Spleen (tissue), 11 donors: ENCODE measurements at regions not wholly inside any gene's neighbourhood (a gene's known extent, or its start where the extent isn't known, plus 50 kb on each side); places are given as distances from the start of the nearest gene placed in this dataset.
"Not testable (repeated sequence)": the region's sequence is repeated elsewhere in the genome, so short reads cannot be mapped to it uniquely, and the experiment has no call there.

Source experiments
- DNase-seq: peaks from one replicate; pipeline ENCODE4 v3.0.0-alpha.2; 2020
- H3K27ac ChIP-seq, 8 donors: fragments of 200-600 bp; sonication (generic) in 7 of 8; 1 replicate in 4 of 8; 2 replicates in 4 of 8; pipeline versions ENCODE4 v1.5.0 to v1.8.0; 2016 to 2021; ENCODE audit warnings: inconsistent platforms in 4 of 8, mild to moderate bottlenecking in 4 of 8, moderate library complexity in 1 of 8
- H3K27me3 ChIP-seq, 7 donors: fragments of 200-600 bp; sonication (generic) in 6 of 7; replicated peaks in 1 of 7; 1 replicate in 4 of 7; 2 replicates in 3 of 7; pipeline versions ENCODE4 v1.5.0 to v1.8.0; 2016 to 2021; ENCODE audit warnings: inconsistent platforms in 3 of 7, mild to moderate bottlenecking in 1 of 7
- H3K36me3 ChIP-seq, 6 donors: fragments of 200-600 bp; sonication (generic) in 5 of 6; 1 replicate in 4 of 6; 2 replicates in 2 of 6; pipeline versions ENCODE4 v1.5.0 to v1.8.0; 2016 to 2021; ENCODE audit warnings: inconsistent platforms in 2 of 6
- H3K4me1 ChIP-seq, 6 donors: fragments of 200-600 bp; sonication (generic) in 5 of 6; 1 replicate in 3 of 6; 2 replicates in 3 of 6; pipeline versions ENCODE4 v1.5.0 to v1.8.0; 2016 to 2021; ENCODE audit warnings: inconsistent platforms in 3 of 6
- H3K4me3 ChIP-seq, 8 donors: fragments of 200-600 bp; sonication (generic) in 7 of 8; 1 replicate in 4 of 8; 2 replicates in 4 of 8; pipeline versions ENCODE4 v1.5.0 to v1.8.0; 2016 to 2021; ENCODE audit warnings: inconsistent platforms in 4 of 8, mild to moderate bottlenecking in 4 of 8, moderate library complexity in 2 of 8
- H3K9me3 ChIP-seq, 8 donors: fragments of 200-600 bp; sonication (generic) in 7 of 8; 1 replicate in 4 of 8; 2 replicates in 4 of 8; pipeline versions ENCODE4 v1.5.0 to v1.8.0; 2016 to 2021; ENCODE audit warnings: inconsistent platforms in 4 of 8
- POLR2A ChIP-seq, 3 donors: fragments of 450-650 bp; IDR thresholded peaks; one replicate each; pipeline ENCODE4 v1.5.1; 2017; ENCODE audit warnings: antibody characterized with exemption in 3 of 3, mild to moderate bottlenecking in 1 of 3
- POLR2AphosphoS5 ChIP-seq, 3 donors: sonication (generic); formaldehyde crosslinking; IDR thresholded peaks; one replicate each; pipeline ENCODE4 v1.5.1; 2017; ENCODE audit warnings: antibody characterized with exemption in 3 of 3
- WGBS, 5 donors: extraction: QIAGEN DNeasy Blood & Tissue Kit in 3 of 5; methylation state at CpG; one replicate each; pipeline versions ENCODE4 v1.1.5 to v1.1.7; 2013 to 2018; 5-methylcytosine and 5-hydroxymethylcytosine counted together
- intact Hi-C: fragments of 100-400 bp; cut with DNase I; formaldehyde crosslinking; loops from one replicate; pipeline ENCODE4 v1.15.0; 2023; ENCODE audit warnings: low total_unique reads
- TF ChIP-seq, protein P1 (sequence below), 11 experiments: fragments of 200-600 bp in 7 of 11; fragments of 450-650 bp in 4 of 11; sonication (generic) in 4 of 11; IDR thresholded peaks in 8 of 11; conservative IDR thresholded peaks in 3 of 11; 1 replicate in 7 of 11; 2 replicates in 4 of 11; pipeline versions ENCODE4 v1.4.0 to v1.8.0; 2016 to 2021; ENCODE audit warnings: antibody characterized with exemption in 11 of 11, inconsistent platforms in 4 of 11, mild to moderate bottlenecking in 1 of 11
- donor health status: healthy with polysubstance abuse.
- donor health status: DM: no; HTN: no; CAD: no; lungs with moderate emphysema.
- donor health status: DM: no; HTN: no; CAD: no.
- donor health status: Bipolar disorder and iron deficiency.
- donor health status: healthy.
- donor health status: DM: no; HTN: no; CAD: no.
- donor health status: DM: yes; HTN: yes; CAD: no.

DNA sequence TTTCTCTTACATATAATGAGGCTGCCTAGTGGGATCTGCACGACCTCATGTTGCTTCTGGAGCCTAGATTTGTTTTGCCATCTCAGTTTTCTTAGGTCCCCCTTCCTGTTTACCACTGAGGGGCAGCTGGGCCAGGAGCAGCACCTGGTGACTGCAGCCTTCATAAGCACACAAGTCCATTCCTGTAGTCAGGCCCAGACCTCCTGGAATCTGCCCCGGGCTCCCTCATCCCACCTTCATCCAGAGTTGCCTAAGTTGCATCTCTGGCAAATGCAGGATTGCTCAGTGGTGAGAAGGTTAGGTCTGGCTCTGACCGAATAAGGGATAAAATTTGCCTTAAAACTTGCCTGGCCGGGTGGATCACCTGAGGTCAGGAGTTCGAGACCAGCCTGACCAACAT, 117.3 kb downstream of the TNFRSF13B start:
- DNase-seq = peak; percentile 31
- intact Hi-C loops = not testable (repeated sequence)
- WGBS, 5 donors = 80 to 85% (median 84%) methylated on average over 5 of the region's 5 CpGs

DNA sequence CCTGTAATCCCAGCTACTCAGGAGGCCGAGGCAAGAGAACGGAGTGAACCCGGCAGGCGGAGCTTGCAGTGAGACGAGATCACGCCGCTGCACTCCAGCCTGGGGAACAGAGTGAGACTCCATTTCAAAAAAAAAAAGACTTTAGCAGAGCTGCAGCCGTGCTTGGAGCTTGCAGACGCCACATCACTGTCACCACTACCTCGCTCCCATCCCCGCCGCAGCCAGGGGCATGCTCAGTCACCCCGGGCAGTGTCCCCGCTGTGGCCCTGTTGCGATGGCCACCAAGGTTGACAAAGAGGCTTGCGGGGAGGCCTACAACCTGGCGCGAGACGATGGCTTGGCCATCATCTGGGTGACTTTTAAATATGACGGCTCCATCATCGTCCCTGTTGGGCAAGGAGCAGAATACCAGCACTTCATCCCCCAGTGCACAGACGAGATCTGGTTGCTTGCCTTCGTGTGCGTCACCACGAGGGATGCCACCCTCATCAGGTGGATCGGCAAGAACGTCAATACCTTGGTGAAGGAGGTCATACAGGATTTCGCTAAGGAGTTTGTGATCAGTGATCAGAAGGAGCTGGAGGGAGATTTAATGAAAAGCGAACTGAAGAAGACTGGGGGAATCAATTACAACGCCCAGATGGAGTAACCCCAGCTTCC, 118.1 kb downstream of the TNFRSF13B start:
- DNase-seq = peak; percentile 35
- peaks cover 0 to 6% (median 0%) of the 10 kb centered on the region in 7 donors for H3K27me3 ChIP-seq
- H3K4me3 ChIP-seq = no peak overlapping the region
- H3K9me3 ChIP-seq = no peaks in the 10 kb centered on the region
- H3K36me3 ChIP-seq = no peaks in the 10 kb centered on the region
- no peaks in the 10 kb centered on the region for H3K4me1 ChIP-seq
- no peak for TF ChIP-seq POLR2AphosphoS5 (IDR thresholded peaks at IDR 0.05)
- TF ChIP-seq POLR2A (IDR thresholded peaks at IDR 0.05) = no peak
- TF ChIP-seq, protein P1, sequence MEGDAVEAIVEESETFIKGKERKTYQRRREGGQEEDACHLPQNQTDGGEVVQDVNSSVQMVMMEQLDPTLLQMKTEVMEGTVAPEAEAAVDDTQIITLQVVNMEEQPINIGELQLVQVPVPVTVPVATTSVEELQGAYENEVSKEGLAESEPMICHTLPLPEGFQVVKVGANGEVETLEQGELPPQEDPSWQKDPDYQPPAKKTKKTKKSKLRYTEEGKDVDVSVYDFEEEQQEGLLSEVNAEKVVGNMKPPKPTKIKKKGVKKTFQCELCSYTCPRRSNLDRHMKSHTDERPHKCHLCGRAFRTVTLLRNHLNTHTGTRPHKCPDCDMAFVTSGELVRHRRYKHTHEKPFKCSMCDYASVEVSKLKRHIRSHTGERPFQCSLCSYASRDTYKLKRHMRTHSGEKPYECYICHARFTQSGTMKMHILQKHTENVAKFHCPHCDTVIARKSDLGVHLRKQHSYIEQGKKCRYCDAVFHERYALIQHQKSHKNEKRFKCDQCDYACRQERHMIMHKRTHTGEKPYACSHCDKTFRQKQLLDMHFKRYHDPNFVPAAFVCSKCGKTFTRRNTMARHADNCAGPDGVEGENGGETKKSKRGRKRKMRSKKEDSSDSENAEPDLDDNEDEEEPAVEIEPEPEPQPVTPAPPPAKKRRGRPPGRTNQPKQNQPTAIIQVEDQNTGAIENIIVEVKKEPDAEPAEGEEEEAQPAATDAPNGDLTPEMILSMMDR (IDR thresholded peaks at IDR 0.05 in 8 of 11, conservative IDR thresholded peaks at IDR 0.05 in 3 of 11) = no peak
- H3K27ac ChIP-seq = no peak overlapping the region
- intact Hi-C loops = no loop called here
- WGBS, 5 donors = 83 to 93% (median 87%) methylated on average over 30 of the region's 30 CpGs

More for the DNA sequence above, 117.3 kb downstream of the TNFRSF13B start:
- H3K27me3 ChIP-seq, H3K36me3 ChIP-seq, H3K4me1 ChIP-seq, H3K4me3 ChIP-seq, H3K9me3 ChIP-seq, H3K27ac ChIP-seq: not testable (repeated sequence)

DNA sequence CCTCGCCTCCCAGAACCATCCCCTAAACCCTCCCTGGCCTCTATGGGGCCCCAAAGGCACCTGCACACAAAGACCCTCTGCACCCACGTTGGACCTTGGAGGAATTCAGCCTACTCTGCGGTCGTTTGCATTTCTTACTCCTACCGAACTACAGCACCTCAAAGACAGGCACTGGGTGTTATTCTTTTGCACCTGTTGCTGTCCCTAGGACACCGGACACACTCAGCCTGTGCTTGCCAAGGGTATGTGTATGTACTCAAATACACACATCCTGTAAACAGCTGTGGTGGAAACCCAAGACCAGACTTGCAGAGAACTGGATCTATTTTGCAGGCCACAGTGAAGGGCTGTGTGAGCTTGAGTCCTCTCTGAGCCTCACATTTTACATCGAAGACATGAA, 122.1 kb downstream of the TNFRSF13B start:
- DNase-seq, intact Hi-C loops, H3K36me3 ChIP-seq, H3K27ac ChIP-seq, H3K4me3 ChIP-seq, H3K4me1 ChIP-seq, H3K9me3 ChIP-seq, H3K27me3 ChIP-seq: not testable (repeated sequence)
- 73 to 86% (median 76%) methylated on average over 3 to 6 of the region's 7 CpGs for WGBS, 5 donors

DNA sequence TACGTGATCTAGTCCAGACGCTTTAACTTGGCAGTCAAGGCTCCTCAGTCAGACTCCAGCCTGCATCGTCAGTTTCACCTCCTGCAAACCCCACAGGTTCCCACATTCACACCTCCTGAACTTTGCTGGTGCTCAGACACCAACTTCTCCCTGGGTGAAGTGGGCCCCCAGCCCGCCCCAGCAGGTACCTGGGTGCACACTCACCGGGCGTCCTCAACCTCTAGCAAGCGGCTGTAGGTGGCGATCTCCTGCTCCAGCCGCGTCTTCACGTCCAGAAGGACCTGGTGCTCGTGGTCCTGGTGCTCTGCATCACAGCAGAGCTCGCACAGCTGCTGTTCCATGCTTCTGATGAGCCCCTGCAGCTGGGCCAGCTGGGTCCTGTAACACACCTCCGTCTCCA, 122.9 kb downstream of the TNFRSF13B start:
- intact Hi-C loops, H3K4me1 ChIP-seq, H3K27me3 ChIP-seq, DNase-seq, H3K9me3 ChIP-seq, H3K4me3 ChIP-seq, H3K27ac ChIP-seq, H3K36me3 ChIP-seq: not testable (repeated sequence)
- WGBS, 5 donors = 85 to 98% (median 93%) methylated on average over 4 to 9 of the region's 14 CpGs; no CpG with 5 or more reads in 2 of the 5 donors

DNA sequence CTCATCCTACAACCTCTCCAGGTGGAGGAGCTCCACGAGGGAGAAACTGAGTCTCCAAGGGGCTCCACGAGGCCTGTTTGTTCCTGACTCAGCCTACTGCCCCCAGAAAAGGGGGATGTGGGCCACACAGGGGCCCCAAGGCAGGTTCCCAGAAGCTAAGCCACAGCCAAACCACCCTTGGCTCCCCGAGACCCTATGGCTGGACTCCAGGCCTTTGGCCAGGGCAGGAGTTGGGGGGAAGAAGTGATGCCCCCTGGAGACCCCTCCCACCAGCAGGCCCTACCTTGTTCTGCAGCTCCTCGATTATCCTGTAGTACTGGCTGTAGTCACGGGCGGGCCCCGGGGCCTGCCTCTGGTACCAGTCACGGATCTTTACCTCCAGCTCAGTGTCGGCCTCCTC, 126.8 kb downstream of the TNFRSF13B start:
- H3K9me3 ChIP-seq, DNase-seq, intact Hi-C loops, H3K36me3 ChIP-seq, H3K4me3 ChIP-seq, H3K27ac ChIP-seq, H3K27me3 ChIP-seq, H3K4me1 ChIP-seq: not testable (repeated sequence)
- 63 to 100% (median 78%) methylated on average over 1 to 3 of the region's 9 CpGs; no CpG with 5 or more reads in 1 of the 5 donors for WGBS, 5 donors

DNA sequence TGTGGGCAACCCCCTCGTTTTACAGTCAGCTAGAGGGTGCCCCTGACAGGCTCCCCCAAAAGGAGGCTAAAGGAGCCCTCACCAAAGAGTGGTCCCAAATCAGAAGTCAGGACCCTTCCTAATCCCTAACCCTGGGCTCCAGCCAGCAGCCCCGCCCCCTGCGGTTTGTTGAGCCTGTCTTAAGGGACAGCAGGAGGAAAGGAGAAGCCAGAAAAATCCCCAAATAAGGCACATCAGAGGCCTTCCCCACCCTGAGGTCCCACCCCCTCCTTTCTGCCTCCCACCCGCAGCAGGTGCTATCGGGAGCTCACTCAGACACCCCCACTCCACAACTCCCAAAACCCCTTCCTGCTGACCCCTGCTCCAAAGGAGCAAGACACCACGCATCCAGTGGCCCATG, 127.2 kb downstream of the TNFRSF13B start:
- not testable (repeated sequence) for H3K27ac ChIP-seq

DNA sequence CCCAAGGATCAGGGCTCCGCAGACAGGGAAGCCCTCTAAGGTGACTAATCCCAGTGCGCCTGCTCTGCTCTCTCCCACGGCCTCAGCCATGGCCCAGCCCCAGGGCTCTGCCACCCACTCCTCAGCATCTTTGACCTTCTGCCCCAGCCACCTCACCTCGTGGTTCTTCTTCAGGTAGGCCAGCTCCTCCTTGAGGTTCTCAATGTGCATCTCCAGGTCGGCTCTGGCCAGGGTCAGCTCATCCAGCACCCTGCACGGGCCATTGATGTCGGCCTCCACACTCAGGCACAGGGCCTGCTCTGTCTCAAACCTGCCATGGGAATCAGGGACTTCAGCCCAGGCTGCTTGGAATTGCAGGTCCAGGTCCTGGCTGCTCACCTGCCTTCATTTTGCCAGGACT, 128.4 kb downstream of the TNFRSF13B start:
- WGBS, 5 donors = 60 to 87% (median 79%) methylated on average over 3 to 7 of the region's 7 CpGs; no CpG with 5 or more reads in 2 of the 5 donors
- intact Hi-C loops = not testable (repeated sequence)

More for the DNA sequence above, 127.2 kb downstream of the TNFRSF13B start:
- DNase-seq, H3K9me3 ChIP-seq, intact Hi-C loops, H3K27me3 ChIP-seq, H3K4me3 ChIP-seq, H3K36me3 ChIP-seq, H3K4me1 ChIP-seq: not testable (repeated sequence)
- 43 to 82% methylated on average over 2 to 3 of the region's 6 CpGs; no CpG with 5 or more reads in 3 of the 5 donors for WGBS, 5 donors

DNA sequence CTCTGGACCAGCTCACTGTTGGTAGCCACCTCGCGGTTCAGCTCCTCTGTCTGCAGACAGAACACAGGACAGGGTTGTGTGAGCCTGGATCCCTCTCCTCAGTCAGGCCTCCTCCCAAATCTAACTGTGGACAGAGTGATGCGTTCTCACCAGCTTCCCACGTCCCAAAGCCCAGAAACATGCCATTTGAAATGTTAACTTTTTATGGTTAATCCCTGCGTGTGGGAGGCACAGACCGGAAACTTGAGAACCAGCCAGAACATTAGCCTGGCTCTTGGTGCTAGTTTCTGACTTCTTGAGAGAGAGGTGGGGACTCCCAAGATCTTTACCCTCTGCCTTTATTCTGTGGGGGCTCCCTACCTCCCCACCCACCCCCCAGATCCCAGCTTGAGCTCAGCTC, 129.6 kb downstream of the TNFRSF13B start:
- H3K27me3 ChIP-seq, intact Hi-C loops, H3K36me3 ChIP-seq, H3K9me3 ChIP-seq, H3K4me1 ChIP-seq, DNase-seq, H3K4me3 ChIP-seq, H3K27ac ChIP-seq: not testable (repeated sequence)
- 40 to 71% (median 65%) methylated on average over 1 to 4 of the region's 6 CpGs for WGBS, 5 donors

More for the DNA sequence above, 128.4 kb downstream of the TNFRSF13B start:
- H3K4me1 ChIP-seq, H3K27me3 ChIP-seq, DNase-seq, H3K4me3 ChIP-seq, H3K36me3 ChIP-seq, H3K9me3 ChIP-seq, H3K27ac ChIP-seq: not testable (repeated sequence)

DNA sequence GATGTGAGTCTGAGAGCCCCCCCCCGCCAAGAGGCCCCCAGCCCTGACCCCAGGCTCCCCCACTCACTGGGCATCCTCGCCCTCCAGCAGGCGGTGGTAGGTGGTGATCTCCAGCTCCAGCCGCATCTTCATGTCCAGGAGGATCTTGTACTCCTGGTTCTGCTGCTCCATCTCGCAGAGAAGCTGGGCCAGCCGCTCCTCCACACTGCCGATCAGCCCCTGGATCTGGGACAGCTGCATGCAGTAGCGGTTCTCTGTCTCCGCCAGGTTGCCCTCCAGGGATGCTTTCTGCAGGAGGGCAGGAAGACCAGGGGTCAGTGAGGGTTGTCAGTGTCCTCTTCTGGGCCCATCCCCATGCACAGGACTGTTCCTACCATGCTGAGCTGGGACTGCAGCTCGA, 130.0 kb downstream of the TNFRSF13B start:
- H3K36me3 ChIP-seq, H3K27me3 ChIP-seq, H3K9me3 ChIP-seq, DNase-seq, intact Hi-C loops, H3K27ac ChIP-seq, H3K4me1 ChIP-seq, H3K4me3 ChIP-seq: not testable (repeated sequence)
- 80 to 87% methylated on average over 1 to 3 of the region's 10 CpGs; no CpG with 5 or more reads in 3 of the 5 donors for WGBS, 5 donors

DNA sequence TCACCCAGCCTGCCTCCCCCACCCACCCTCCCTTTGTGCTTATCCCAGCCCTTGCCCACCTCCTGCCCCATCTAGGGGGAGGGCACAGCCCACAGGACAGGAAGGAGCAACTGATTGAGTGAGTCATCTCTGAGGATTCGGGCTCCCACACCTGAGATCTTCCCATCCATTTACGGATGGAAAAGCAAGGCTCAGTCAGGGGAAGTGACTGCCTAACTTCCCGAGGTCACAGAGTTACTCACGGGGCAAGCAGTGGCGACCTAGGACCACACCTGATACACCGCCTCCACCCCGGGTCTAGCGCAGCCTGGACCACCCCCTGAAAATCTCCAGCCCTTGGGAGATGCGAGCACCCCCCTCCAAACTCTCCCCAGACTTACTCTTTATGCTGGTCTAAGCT, 131.7 kb downstream of the TNFRSF13B start:
- DNase-seq, intact Hi-C loops, H3K36me3 ChIP-seq, H3K27ac ChIP-seq, H3K4me3 ChIP-seq, H3K4me1 ChIP-seq, H3K27me3 ChIP-seq, H3K9me3 ChIP-seq: not testable (repeated sequence)
- WGBS, 5 donors = 66 to 78% (median 68%) methylated on average over 6 to 7 of the region's 9 CpGs; no CpG with 5 or more reads in 2 of the 5 donors
